ENCODE measurements at regions not wholly inside any gene's neighbourhood (a gene's known extent, or its start where the extent isn't known, plus 50 kb on each side); places are given as distances from the start of the nearest gene placed in this dataset.

- no peak overlapping the region for H3K23ac ChIP-seq (ENCODE audit: low read depth, low read length, poor library complexity)
- H3K4me2 ChIP-seq (ENCODE audit: insufficient read depth, low read length, poor library complexity, severe bottlenecking): no peak overlapping the region
- H3K27me3 ChIP-seq (ENCODE audit: control insufficient read depth in 3 of 3, insufficient read depth in 3 of 3, low read depth in 1 of 3, low read length in 3 of 3): no peaks in the 10 kb centered on the region
- H3K18ac ChIP-seq (ENCODE audit: low read length): no peak overlapping the region
- H3K4me3 ChIP-seq (ENCODE audit: low read length in 2 of 2): no peak overlapping the region
- no peak for DNase-seq (ENCODE audit: low spot score)
- no peak overlapping the region for H2BK12ac ChIP-seq (ENCODE audit: low read length)
- H3K9ac ChIP-seq (ENCODE audit: low read depth, low read length, poor library complexity): no peak overlapping the region
- no peak overlapping the region for H4K91ac ChIP-seq (ENCODE audit: low read depth, low read length, poor library complexity)
- no peak overlapping the region for H2BK15ac ChIP-seq (ENCODE audit: low read length)
- no peaks in the 10 kb centered on the region for H3K9me3 ChIP-seq (replicated peaks in 1 of 2; ENCODE audit: control insufficient read depth in 2 of 2, insufficient read depth in 1 of 2, low read depth in 1 of 2, low read length in 2 of 2)
- H2AFZ ChIP-seq (ENCODE audit: low read length): no peak overlapping the region
- no peak overlapping the region for H3K4ac ChIP-seq (ENCODE audit: low read length)
- no peak overlapping the region for H3K27ac ChIP-seq (replicated peaks; ENCODE audit: low read length)
- H2BK120ac ChIP-seq (ENCODE audit: low read depth, low read length): no peak overlapping the region
- no peaks in the 10 kb centered on the region for H3K36me3 ChIP-seq (replicated peaks in 1 of 2; ENCODE audit: control insufficient read depth in 2 of 2, insufficient read depth in 2 of 2, low read length in 2 of 2)
- H4K8ac ChIP-seq (ENCODE audit: low read depth, low read length): no peak overlapping the region
- H2BK5ac ChIP-seq (ENCODE audit: low read length): no peak overlapping the region
- no peak overlapping the region for H2AK5ac ChIP-seq (ENCODE audit: low read depth, low read length)
- WGBS, 2 donors (ENCODE audit: extremely low coverage in 2 of 2, insufficient read length in 2 of 2, insufficient replicate concordance in 1 of 2): no CpG with 5 or more reads among the region's 3 CpGs
- H3K79me1 ChIP-seq (ENCODE audit: low read depth, low read length): no peaks in the 10 kb centered on the region
- H3K14ac ChIP-seq (ENCODE audit: low read length): no peak overlapping the region
- H3K4me1 ChIP-seq (ENCODE audit: control insufficient read depth in 2 of 2, insufficient read depth in 1 of 2, low read depth in 1 of 2, low read length in 2 of 2): no peaks in the 10 kb centered on the region
Measured at GRCh38 chr17:12613566-12613965, 52.1 kb upstream of the MYOCD start.
